ENCODE measurements at regions not wholly inside any gene's neighbourhood (a gene's known extent, or its start where the extent isn't known, plus 50 kb on each side); places are given as distances from the start of the nearest gene placed in this dataset.
A peak's percentile ranks its signal among the peaks of the same experiment; 100 is the strongest.

DNA sequence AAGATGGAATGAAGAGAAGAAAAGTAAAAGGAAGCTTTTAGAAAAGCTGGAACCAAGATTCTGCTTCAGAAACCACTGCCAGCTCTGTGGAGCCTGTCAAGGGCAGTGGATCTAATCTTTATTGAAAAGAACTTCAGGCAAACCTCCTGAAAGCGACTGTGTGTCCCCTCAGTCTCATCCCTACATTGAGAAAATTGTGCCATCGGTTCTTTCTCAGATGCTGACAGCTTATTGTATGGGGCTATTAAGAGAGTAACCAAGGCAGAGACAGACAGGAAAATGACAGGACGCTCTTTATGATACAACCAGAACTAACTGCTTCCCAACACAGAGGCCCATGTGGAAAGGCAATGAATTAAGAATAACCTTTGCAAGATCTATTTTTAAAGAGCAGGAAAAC is 763.2 kb upstream of the CHAC2 start:
- peaks cover 0 to 9% (median 0%) of the 10 kb centered on the region in 5 donors for H3K9me3 Mint-ChIP-seq
- ChIA-PET POLR2A (no interaction called here), CTCF (interaction anchor here (0.8 kb wide), 1 partner anchor 11 kb away, joined by 3 read pairs; no protein-coding TSS in a partner anchor)
- H3K4me1 Mint-ChIP-seq = no peaks in the 10 kb centered on the region
- H3K27me3 ChIP-seq (ENCODE audit: insufficient read depth, low read length, poor library complexity, severe bottlenecking) = no peaks in the 10 kb centered on the region
- H3K27ac ChIP-seq (ENCODE audit: low read depth, low read length) = no peak overlapping the region
- H3K4me1 ChIP-seq (ENCODE audit: insufficient read depth, low read length) = no peaks in the 10 kb centered on the region
- no peaks in the 10 kb centered on the region for H3K36me3 Mint-ChIP-seq
- no peak for DNase-seq
- no peaks in the 10 kb centered on the region for H3K36me3 ChIP-seq (ENCODE audit: insufficient read depth, low read length)
- no peak overlapping the region for H3K4me3 ChIP-seq (ENCODE audit: low read length)
- no peaks in the 10 kb centered on the region for H3K27me3 Mint-ChIP-seq
- H3K9me3 ChIP-seq (ENCODE audit: low read length) = no peaks in the 10 kb centered on the region
- H3K4me3 Mint-ChIP-seq = no peak overlapping the region
- H3K27ac Mint-ChIP-seq = peak overlapping the region in 1 of 8 donors; percentile 8

GRCh38 chr2:52995424-52995823 is 772.2 kb upstream of the CHAC2 start:
- Mint-ChIP-seq H3K9me3 (peaks cover 9 to 24% (median 16%) of the 10 kb centered on the region in 5 donors), H3K4me1 (no peaks in the 10 kb centered on the region)
- CTCF ChIA-PET = no interaction called here

DNA sequence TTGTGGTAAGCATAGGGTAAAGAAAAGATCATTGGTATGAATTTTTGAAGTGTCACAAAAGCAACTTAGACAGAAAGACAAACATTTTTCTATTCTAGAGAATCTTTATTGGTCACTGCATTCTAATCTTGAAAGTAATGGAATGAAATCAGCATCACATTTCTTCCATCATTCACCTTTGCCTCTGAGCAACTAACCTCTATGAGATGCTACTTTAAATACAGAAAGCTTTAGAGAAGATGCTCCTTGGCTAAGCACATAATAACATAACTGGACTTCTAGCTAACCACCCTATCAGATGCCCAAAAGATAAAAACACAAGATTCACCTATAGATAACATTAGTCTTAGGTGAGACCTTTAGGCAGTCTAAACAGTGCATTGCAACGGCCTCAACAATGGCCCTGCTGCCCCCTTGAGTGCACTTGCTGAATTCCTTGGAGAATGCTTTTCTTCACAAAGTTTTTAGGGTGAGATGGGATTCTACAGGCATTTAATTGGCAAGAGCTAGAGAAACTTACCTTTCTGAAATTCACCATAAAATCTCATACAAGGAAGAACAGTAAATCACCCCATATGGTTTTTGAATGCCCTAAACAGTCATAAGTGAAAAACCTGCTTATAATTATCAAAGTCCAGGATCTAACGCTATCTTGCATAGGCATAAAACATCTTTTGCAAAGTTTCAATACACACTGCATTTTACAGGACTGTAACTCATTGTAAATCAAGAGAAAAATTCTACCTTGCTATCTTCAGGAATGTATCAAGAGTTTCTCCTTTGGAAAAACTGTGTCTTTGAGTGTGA is 791.3 kb upstream of the CHAC2 start:
- H3K36me3 ChIP-seq (ENCODE audit: insufficient read depth, low read length) = no peaks in the 10 kb centered on the region
- H3K4me3 ChIP-seq (ENCODE audit: low read length) = no peak overlapping the region
- Mint-ChIP-seq H3K4me1 (no peaks in the 10 kb centered on the region), H3K9me3 (peaks cover 0 to 6% (median 0%) of the 10 kb centered on the region in 5 donors), H3K27ac (no peak overlapping the region), H3K4me3 (no peak overlapping the region), H3K36me3 (no peaks in the 10 kb centered on the region), H3K27me3 (no peaks in the 10 kb centered on the region)
- H3K9me3 ChIP-seq (ENCODE audit: low read length) = no peaks in the 10 kb centered on the region
- H3K27ac ChIP-seq (ENCODE audit: low read depth, low read length) = no peak overlapping the region
- H3K27me3 ChIP-seq (ENCODE audit: insufficient read depth, low read length, poor library complexity, severe bottlenecking) = no peaks in the 10 kb centered on the region
- H3K4me1 ChIP-seq (ENCODE audit: insufficient read depth, low read length) = no peaks in the 10 kb centered on the region
- ChIA-PET POLR2A (no interaction called here), CTCF (no interaction called here)
- DNase-seq = no peak

More at GRCh38 chr2:52995424-52995823, 772.2 kb upstream of the CHAC2 start:
- Histone ChIP-seq H3K4me3 (ENCODE audit: low read length) (no peak overlapping the region), H3K27me3 (ENCODE audit: insufficient read depth, low read length, poor library complexity, severe bottlenecking) (no peaks in the 10 kb centered on the region), H3K9me3 (ENCODE audit: low read length) (no peaks in the 10 kb centered on the region), H3K4me1 (ENCODE audit: insufficient read depth, low read length) (no peaks in the 10 kb centered on the region), H3K36me3 (ENCODE audit: insufficient read depth, low read length) (no peaks in the 10 kb centered on the region), H3K27ac (ENCODE audit: low read depth, low read length) (no peak overlapping the region)
- Mint-ChIP-seq H3K36me3 (peaks cover 0 to 13% (median 1%) of the 10 kb centered on the region in 3 donors), H3K27me3 (no peaks in the 10 kb centered on the region), H3K4me3 (no peak overlapping the region), H3K27ac (no peak overlapping the region)
- POLR2A ChIA-PET = no interaction called here
- no peak for DNase-seq

- Mint-ChIP-seq H3K36me3 (no peaks in the 10 kb centered on the region), H3K4me3 (no peak overlapping the region), H3K27ac (no peak overlapping the region), H3K9me3 (peaks cover 0 to 9% (median 0%) of the 10 kb centered on the region in 5 donors), H3K27me3 (no peaks in the 10 kb centered on the region), H3K4me1 (no peaks in the 10 kb centered on the region)
- no peaks in the 10 kb centered on the region for H3K36me3 ChIP-seq (ENCODE audit: insufficient read depth, low read length)
- POLR2A ChIA-PET = no interaction called here
- no peak overlapping the region for H3K4me3 ChIP-seq (ENCODE audit: low read length)
- no peak for DNase-seq
- H3K27ac ChIP-seq (ENCODE audit: low read depth, low read length) = no peak overlapping the region
- CTCF ChIA-PET = no interaction called here
- no peaks in the 10 kb centered on the region for H3K9me3 ChIP-seq (ENCODE audit: low read length)
- H3K27me3 ChIP-seq (ENCODE audit: insufficient read depth, low read length, poor library complexity, severe bottlenecking) = no peaks in the 10 kb centered on the region
- H3K4me1 ChIP-seq (ENCODE audit: insufficient read depth, low read length) = no peaks in the 10 kb centered on the region
These were observed 793.5 kb upstream of the CHAC2 start for GRCh38 chr2:52974127-52974526.

DNA sequence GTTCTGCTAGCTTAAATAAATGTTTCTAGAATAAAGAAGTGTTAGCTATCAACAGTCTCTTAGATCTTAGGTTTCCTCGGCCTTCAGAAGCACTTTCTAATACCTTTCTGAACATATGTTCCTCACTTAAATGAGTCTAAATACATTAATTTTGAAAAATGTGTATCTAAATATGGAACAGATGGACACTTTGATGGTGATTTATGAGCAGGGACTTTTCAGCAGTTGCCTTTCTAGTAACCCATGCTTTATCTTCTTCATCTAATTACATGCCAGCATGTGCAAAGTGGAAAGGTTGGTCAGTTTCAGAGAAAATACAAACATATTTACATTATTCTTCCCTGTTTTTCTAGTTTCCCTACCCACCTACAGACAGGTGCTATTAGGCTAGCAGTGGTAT is 797.0 kb upstream of the CHAC2 start:
- no peak overlapping the region for H3K4me3 ChIP-seq (ENCODE audit: low read length)
- H3K9me3 ChIP-seq (ENCODE audit: low read length) = no peaks in the 10 kb centered on the region
- H3K36me3 ChIP-seq (ENCODE audit: insufficient read depth, low read length) = no peaks in the 10 kb centered on the region
- no peaks in the 10 kb centered on the region for H3K27me3 Mint-ChIP-seq
- no peak overlapping the region for H3K4me3 Mint-ChIP-seq
- H3K36me3 Mint-ChIP-seq = no peaks in the 10 kb centered on the region
- ChIA-PET POLR2A (no interaction called here), CTCF (no interaction called here)
- no peak overlapping the region for H3K27ac ChIP-seq (ENCODE audit: low read depth, low read length)
- H3K9me3 Mint-ChIP-seq = peaks cover 0 to 12% (median 2%) of the 10 kb centered on the region in 5 donors
- no peak for DNase-seq
- H3K27me3 ChIP-seq (ENCODE audit: insufficient read depth, low read length, poor library complexity, severe bottlenecking) = no peaks in the 10 kb centered on the region
- H3K4me1 ChIP-seq (ENCODE audit: insufficient read depth, low read length) = no peaks in the 10 kb centered on the region
- H3K4me1 Mint-ChIP-seq = no peaks in the 10 kb centered on the region
- H3K27ac Mint-ChIP-seq = no peak overlapping the region

DNA sequence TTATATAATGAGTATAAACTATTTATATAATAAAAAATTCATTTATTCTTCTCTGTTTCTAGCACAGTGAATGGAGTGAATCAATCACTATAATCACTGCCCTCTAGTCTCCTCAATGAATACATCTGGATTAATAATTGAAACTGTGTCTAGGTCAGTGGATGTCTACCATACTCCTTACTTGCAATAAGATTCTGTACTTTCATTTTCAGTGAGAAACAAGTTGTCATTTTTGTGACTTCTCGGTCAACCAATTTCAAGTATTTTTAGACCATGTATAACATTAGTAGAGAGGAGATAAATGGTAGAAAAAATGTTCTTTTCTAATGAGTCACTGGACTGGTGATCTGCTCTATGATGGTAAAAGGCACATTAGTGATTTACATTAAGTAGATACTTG is 799.6 kb upstream of the CHAC2 start:
- H3K27ac ChIP-seq (ENCODE audit: low read depth, low read length) = no peak overlapping the region
- H3K27me3 ChIP-seq (ENCODE audit: insufficient read depth, low read length, poor library complexity, severe bottlenecking) = no peaks in the 10 kb centered on the region
- no peaks in the 10 kb centered on the region for H3K36me3 ChIP-seq (ENCODE audit: insufficient read depth, low read length)
- no peaks in the 10 kb centered on the region for H3K36me3 Mint-ChIP-seq
- no peak overlapping the region for H3K4me3 Mint-ChIP-seq
- no peaks in the 10 kb centered on the region for H3K4me1 ChIP-seq (ENCODE audit: insufficient read depth, low read length)
- no peak overlapping the region for H3K4me3 ChIP-seq (ENCODE audit: low read length)
- H3K4me1 Mint-ChIP-seq = no peaks in the 10 kb centered on the region
- H3K9me3 Mint-ChIP-seq = peaks cover 0 to 6% (median 2%) of the 10 kb centered on the region in 5 donors
- ChIA-PET POLR2A (no interaction called here), CTCF (no interaction called here)
- DNase-seq = no peak
- H3K9me3 ChIP-seq (ENCODE audit: low read length) = no peaks in the 10 kb centered on the region
- no peaks in the 10 kb centered on the region for H3K27me3 Mint-ChIP-seq
- no peak overlapping the region for H3K27ac Mint-ChIP-seq

GRCh38 chr2:52964916-52965530 is 802.6 kb upstream of the CHAC2 start:
- DNase-seq = no peak
- no peak overlapping the region for H3K4me3 ChIP-seq (ENCODE audit: low read length)
- H3K27me3 ChIP-seq (ENCODE audit: insufficient read depth, low read length, poor library complexity, severe bottlenecking) = no peaks in the 10 kb centered on the region
- Mint-ChIP-seq H3K27ac (no peak overlapping the region), H3K27me3 (no peaks in the 10 kb centered on the region), H3K4me1 (no peaks in the 10 kb centered on the region), H3K4me3 (no peak overlapping the region), H3K9me3 (peaks cover 0 to 6% (median 2%) of the 10 kb centered on the region in 5 donors), H3K36me3 (no peaks in the 10 kb centered on the region)
- H3K4me1 ChIP-seq (ENCODE audit: insufficient read depth, low read length) = no peaks in the 10 kb centered on the region
- ChIA-PET CTCF (no interaction called here), POLR2A (no interaction called here)
- no peaks in the 10 kb centered on the region for H3K36me3 ChIP-seq (ENCODE audit: insufficient read depth, low read length)
- H3K27ac ChIP-seq (ENCODE audit: low read depth, low read length) = no peak overlapping the region
- no peaks in the 10 kb centered on the region for H3K9me3 ChIP-seq (ENCODE audit: low read length)

DNA sequence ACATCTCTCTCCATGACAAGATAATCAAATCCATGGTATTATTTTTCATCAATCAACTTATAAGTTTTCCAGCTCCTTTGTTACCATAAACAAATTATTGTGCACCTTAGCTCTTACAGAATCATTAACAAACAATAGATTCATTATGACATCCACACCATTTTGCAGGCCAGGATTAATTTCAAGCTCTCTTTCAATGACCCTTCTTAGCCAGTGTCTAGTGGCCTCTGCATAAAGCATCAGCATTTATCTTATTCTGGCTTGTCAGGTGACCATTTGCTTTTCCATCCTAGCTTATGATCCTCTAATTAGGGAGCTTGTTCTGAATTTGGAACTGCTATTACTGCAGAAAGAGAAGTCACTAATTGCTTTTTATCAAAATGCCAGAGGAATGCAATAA is 806.2 kb upstream of the CHAC2 start:
- H3K36me3 Mint-ChIP-seq = peaks cover 0 to 3% (median 0%) of the 10 kb centered on the region in 3 donors
- H3K27me3 ChIP-seq (ENCODE audit: insufficient read depth, low read length, poor library complexity, severe bottlenecking) = no peaks in the 10 kb centered on the region
- H3K4me3 Mint-ChIP-seq = no peak overlapping the region
- DNase-seq = no peak
- no peaks in the 10 kb centered on the region for H3K4me1 ChIP-seq (ENCODE audit: insufficient read depth, low read length)
- H3K27ac Mint-ChIP-seq = no peak overlapping the region
- no peak overlapping the region for H3K27ac ChIP-seq (ENCODE audit: low read depth, low read length)
- H3K4me3 ChIP-seq (ENCODE audit: low read length) = no peak overlapping the region
- CTCF ChIA-PET = no interaction called here
- POLR2A ChIA-PET = no interaction called here
- no peaks in the 10 kb centered on the region for H3K9me3 ChIP-seq (ENCODE audit: low read length)
- H3K4me1 Mint-ChIP-seq = no peaks in the 10 kb centered on the region
- H3K36me3 ChIP-seq (ENCODE audit: insufficient read depth, low read length) = no peaks in the 10 kb centered on the region
- peaks cover 1 to 9% (median 3%) of the 10 kb centered on the region in 5 donors for H3K9me3 Mint-ChIP-seq
- no peaks in the 10 kb centered on the region for H3K27me3 Mint-ChIP-seq

All from CD8-positive, alpha-beta memory T cell (primary cell).